Fibroblast of villous mesenchyme (primary cell): ENCODE measurements at regions not wholly inside any gene's neighbourhood (a gene's known extent, or its start where the extent isn't known, plus 50 kb on each side); places are given as distances from the start of the nearest gene placed in this dataset.
A peak's percentile ranks its signal among the peaks of the same experiment; 100 is the strongest.

Source experiments
- DNase-seq: peaks from one replicate; pipeline ENCODE4 v3.0.0-alpha.2; 2010; ENCODE audit warnings: low read depth
- H3K4me3 ChIP-seq: 2 replicates; pipeline ENCODE4 v1.5.1; 2011; ENCODE audit warnings: low read depth, mild to moderate bottlenecking, low read length
- TF ChIP-seq, protein P1 (sequence below): IDR thresholded peaks from 2 replicates; pipeline ENCODE4 v1.5.1; 2012; ENCODE audit warnings: low read depth, mild to moderate bottlenecking, low read length; ENCODE audit not compliant: insufficient read depth

DNA sequence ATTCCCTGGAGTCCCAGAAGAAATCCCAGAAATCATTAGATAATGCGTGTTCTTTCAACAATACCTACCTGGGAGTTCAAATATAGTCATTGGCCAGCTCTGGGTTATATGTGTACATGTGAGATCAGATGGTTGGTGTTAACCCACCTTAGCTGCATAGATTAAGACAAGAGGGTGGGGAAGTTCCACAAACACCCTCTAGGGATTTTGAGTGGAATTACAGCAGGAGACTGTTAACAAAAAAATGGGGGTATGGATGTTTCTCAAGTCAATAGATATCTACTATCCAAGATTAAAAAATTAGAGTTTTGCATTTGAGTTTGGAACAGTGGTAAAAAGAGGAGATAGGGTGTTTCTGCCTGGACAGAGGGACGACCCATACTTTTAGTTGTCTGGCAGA, 282.5 kb upstream of the CNTN3 start:
- DNase-seq: no peak
- TF ChIP-seq, protein P1, sequence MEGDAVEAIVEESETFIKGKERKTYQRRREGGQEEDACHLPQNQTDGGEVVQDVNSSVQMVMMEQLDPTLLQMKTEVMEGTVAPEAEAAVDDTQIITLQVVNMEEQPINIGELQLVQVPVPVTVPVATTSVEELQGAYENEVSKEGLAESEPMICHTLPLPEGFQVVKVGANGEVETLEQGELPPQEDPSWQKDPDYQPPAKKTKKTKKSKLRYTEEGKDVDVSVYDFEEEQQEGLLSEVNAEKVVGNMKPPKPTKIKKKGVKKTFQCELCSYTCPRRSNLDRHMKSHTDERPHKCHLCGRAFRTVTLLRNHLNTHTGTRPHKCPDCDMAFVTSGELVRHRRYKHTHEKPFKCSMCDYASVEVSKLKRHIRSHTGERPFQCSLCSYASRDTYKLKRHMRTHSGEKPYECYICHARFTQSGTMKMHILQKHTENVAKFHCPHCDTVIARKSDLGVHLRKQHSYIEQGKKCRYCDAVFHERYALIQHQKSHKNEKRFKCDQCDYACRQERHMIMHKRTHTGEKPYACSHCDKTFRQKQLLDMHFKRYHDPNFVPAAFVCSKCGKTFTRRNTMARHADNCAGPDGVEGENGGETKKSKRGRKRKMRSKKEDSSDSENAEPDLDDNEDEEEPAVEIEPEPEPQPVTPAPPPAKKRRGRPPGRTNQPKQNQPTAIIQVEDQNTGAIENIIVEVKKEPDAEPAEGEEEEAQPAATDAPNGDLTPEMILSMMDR: no peak

DNA sequence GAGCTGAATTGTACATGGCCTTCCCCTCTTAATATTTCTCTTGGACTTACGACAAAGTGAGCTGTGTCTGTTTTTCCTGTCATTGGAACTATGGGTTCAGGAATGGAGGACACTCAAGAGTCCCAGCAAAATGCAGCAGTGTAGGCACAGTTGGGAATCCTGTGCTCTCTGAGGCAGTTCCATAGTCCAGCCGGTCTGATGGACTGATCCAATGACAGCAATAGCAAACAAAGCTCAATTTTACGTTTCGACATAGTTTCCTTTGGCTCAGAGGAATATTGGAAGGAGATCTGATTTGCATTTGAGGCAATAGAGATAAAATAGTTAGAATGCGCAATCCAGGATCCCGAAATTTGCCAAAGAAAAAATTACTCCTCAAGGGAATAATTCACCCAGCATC, 276.9 kb upstream of the CNTN3 start:
- H3K4me3 ChIP-seq: no peak overlapping the region
- TF ChIP-seq, protein P1: no peak
- DNase-seq: no peak

More for the DNA sequence above, 282.5 kb upstream of the CNTN3 start:
- no peak overlapping the region for H3K4me3 ChIP-seq

DNA sequence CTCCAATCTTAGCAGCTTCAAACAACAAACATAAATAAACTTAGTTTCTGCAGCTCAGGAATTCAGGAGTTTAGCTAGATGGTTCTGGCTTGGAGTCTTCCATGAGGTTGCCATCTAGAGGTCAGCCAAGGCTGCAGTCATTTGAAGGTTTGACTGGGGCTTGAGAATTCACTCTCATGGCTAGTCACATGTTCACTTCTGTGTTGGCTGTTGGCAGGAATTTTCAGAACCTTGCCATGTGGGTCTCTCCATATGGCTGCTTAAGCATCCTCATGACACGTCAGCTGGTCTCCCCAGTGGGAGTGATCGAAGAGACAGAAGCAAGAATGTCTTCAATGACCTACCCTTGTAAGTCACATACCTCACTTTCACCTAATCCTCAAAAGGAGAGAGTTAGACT, 269.2 kb upstream of the CNTN3 start:
- no peak overlapping the region for H3K4me3 ChIP-seq
- TF ChIP-seq, protein P1: peak; percentile 3
- no peak for DNase-seq

DNA sequence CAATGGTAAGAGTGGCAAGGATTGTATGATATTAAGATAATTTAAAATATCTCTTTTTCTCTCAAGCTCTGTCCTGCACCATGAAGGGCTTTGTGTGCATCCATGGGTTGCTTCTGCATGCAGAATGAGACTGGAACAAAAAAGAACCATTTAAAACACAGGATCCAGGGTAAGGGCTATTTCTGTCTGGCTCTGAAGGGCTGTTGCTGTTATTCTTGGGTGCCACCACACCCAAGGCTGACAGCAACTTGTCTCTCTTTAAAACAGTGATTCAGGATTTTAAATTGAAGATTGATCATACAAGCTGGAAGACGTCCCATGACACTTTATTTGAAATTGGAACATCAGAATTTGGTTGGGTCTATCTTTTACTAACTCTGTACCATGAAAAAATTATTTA, 268.8 kb upstream of the CNTN3 start:
- H3K4me3 ChIP-seq: no peak overlapping the region
- no peak for DNase-seq
- TF ChIP-seq, protein P1: no peak

DNA sequence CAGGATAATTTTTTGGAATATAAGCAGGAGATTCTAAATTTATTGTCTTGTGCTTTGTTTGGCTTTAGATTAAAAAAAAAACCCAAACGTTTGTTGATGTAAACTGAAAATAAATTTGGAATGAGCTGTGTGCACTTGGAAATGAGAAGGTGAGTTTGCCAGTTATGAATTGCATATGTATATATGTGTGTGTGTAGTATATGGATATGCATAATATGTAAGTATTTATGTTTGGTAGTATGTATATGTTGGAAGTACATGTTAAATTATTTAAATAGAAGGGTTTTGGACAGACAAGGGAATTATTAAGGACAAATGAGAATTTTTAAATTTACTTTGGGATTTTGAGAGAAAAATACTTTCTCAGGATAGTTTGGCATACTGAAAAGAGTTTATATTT, 265.8 kb upstream of the CNTN3 start:
- DNase-seq: no peak
- H3K4me3 ChIP-seq: no peak overlapping the region

DNA sequence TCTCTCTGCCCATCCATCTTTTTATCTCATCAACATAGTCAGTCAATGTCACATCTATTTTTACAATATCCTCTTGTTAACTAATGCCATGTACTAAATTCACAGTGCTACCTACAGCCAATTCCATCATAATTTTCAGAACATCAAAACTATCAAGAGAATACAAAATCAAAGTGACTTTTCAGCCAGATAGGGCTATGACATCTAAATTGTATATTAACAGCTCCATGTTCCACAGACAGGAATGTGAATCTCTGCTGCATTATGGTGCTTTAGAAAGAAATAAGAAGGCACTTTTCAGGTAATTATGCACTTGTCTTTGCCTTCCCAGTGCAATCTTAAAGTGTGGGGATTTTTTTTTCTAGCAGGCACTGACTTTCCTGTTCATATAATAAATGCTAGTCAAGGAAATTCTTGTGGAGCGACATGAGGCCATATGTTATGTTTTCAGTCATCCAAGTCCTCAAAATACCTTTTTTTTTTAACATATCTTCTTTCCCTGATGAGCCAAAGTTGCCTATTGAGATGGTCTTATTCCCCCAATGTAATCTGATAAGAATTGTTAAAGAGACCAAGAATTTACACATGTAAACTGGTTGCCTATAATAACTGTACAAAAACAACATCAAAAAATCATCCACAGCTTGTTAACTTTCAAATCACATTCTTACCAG, 252.0 kb upstream of the CNTN3 start:
- TF ChIP-seq, protein P1: no peak
- H3K4me3 ChIP-seq: no peak overlapping the region
- DNase-seq: no peak

More for the DNA sequence above, 265.8 kb upstream of the CNTN3 start:
- TF ChIP-seq, protein P1: no peak

DNA sequence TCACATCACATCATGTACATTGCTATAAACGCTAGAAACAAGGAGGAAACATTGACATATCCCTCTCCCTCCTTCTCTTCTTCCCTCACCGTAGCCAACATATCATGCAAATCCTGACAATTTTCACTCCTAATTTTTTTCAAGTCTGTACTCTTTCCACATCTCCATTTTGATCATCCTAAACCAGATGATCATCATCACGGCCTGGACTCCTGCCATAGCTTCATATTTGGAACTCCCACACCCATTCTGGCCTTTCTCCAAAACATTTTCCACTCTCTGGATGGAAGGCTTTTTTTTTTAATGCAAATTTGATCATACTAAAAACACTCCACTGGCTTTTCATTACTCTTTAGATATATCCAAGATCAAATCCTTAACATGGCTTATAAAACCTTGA, 248.0 kb upstream of the CNTN3 start:
- DNase-seq: no peak
- TF ChIP-seq, protein P1: no peak

More for the DNA sequence above, 248.0 kb upstream of the CNTN3 start:
- H3K4me3 ChIP-seq: no peak overlapping the region
